ENCODE measurements at regions not wholly inside any gene's neighbourhood (a gene's known extent, or its start where the extent isn't known, plus 50 kb on each side); places are given as distances from the start of the nearest gene placed in this dataset.

GRCh38 chr6:170136541-170137175, 154.2 kb downstream of the DLL1 start:
- DNase-seq: no peak

GRCh38 chr6:170135821-170136471, 154.9 kb downstream of the DLL1 start:
- DNase-seq: no peak

GRCh38 chr6:170135461-170135820, 155.4 kb downstream of the DLL1 start:
- DNase-seq: no peak

DNA sequence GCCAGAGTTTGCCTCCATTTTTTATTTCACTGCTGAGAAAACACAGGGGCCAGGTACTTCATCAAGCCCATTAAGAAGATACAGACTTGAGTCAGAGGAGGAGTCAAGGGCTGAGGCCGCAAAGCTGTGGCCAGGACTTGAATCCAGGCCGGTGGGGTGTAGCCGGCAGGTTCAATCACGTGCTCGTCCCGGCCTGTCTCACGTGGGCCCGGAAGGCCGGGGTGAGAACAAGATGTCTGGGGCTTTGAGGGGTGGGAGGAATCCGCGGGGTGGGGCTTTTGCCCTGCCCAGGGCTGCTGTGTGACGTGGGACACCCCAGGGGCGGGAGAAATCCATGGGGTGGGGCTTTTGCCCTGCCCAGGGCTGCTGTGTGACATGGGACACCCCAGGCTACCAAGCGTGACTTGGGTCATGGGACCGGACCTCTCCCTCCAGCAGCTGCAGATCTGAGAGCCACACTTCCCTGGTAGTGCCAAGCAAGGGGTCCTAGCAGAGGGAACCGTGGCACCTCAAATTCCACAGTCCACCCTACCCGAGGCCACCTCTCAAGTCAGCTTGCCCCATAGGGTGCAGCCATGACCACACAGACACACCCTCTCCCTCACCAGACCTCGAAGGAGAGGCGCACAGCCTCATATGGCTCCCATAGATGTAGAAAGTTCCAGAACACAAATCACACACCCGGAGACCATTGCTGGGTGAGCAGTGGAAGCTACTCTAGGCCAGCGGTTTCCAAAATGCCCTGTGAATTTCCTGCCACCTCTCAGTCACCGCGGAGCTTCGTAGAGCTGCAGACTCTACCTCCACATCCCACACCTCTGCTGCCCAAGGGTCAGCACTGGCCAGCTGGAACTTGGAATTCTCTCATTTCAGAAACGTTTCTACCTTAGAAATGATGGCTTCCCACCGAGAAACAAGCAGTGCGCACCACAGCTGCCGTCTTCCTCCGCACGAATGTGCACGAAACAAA, 156.1 kb downstream of the DLL1 start:
- no peak for DNase-seq

DNA sequence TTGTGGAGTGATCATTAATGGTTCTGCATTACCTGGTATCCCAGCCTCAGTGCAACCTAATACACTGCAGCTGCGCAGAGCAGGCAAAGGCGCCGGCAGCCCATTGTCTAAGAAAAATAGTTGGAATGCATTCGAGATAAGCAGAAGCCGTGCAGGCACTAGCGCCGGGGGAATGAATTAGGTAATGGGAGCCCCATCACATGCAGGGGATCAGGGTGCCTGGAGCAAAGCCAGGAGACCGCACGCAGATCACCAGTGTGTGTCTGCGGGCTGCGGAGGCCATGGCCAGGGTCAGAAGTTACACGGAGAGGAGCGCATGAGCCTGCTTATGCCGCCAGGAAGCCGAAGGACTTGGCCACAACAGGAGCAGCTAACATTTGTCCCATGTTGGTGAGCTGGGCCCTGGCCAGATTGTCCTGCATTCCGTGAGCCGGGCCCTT, 156.8 kb downstream of the DLL1 start:
- no peak for DNase-seq

GRCh38 chr6:170132561-170132991, 158.3 kb downstream of the DLL1 start:
- no peak for DNase-seq

GRCh38 chr6:170132011-170132521, 158.8 kb downstream of the DLL1 start:
- DNase-seq: no peak

DNA sequence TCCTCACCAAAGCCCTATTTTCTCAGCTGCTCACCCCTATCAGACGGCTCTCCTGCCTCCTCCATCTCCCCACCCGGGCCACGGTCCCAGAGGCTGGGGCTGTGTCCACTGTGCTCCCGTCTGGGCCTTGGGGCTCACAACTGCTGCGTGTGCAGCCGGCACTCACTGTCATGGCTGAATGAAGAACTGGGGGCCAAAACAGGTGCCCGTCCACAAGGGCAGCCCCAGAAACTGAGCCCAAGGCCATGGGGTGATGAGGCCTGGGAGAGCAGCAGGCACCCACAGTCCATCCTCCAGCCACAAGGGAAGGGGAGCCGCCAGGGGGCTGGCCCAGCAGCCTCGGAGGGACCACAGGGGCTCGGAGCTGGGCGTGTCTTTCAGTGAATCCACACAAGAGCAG, 159.5 kb downstream of the DLL1 start:
- no peak for DNase-seq

GRCh38 chr6:170130771-170131241, 160.1 kb downstream of the DLL1 start:
- DNase-seq: no peak

DNA sequence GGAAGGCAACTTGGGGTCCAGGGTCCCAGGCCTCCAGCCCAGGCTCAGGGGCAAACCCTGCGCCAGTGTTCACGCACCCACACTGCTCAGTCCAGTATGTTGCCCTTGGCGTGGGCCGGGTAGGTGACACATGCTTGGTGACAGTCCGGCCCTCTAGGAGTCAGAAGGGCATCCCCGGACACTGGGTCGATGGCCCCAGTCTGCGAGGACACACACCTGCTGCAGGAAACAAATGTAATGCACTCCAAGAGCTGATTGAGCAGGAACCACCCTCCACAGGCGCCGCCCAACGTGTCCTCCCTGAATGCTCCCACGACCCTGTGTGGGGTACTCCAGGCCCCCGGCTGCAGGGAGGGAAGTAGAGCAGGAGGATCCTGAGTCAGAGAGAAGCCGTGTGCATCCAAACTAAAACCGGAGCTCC, 160.7 kb downstream of the DLL1 start:
- DNase-seq: no peak

- DNase-seq: peak; percentile 45 to 52
Observed at GRCh38 chr6:170129691-170130171, 161.1 kb downstream of the DLL1 start.

- no peak for DNase-seq
Observed at GRCh38 chr6:170128811-170129681, 161.8 kb downstream of the DLL1 start.

- no peak for DNase-seq
Observed at GRCh38 chr6:170128346-170128745, 162.5 kb downstream of the DLL1 start.

DNA sequence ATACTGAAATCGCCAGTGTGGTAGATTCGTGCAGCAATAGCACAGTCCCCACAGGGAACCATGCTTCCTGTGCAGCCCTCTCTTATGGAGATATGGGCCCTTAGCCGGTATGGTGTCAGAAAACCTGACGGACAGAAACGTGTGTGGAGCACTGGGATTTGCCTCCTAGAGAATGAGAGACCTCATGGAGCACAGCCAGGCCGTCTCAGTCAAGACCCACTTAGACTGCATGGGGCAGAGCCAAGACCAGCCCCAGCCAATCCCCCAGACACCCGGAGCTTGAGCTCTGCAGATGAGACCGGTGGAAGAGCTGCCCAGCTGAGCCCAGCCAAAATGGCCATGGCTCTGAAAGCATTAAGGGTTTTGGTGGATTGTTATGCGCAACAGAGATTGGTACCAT, 163.7 kb downstream of the DLL1 start:
- DNase-seq: no peak

DNA sequence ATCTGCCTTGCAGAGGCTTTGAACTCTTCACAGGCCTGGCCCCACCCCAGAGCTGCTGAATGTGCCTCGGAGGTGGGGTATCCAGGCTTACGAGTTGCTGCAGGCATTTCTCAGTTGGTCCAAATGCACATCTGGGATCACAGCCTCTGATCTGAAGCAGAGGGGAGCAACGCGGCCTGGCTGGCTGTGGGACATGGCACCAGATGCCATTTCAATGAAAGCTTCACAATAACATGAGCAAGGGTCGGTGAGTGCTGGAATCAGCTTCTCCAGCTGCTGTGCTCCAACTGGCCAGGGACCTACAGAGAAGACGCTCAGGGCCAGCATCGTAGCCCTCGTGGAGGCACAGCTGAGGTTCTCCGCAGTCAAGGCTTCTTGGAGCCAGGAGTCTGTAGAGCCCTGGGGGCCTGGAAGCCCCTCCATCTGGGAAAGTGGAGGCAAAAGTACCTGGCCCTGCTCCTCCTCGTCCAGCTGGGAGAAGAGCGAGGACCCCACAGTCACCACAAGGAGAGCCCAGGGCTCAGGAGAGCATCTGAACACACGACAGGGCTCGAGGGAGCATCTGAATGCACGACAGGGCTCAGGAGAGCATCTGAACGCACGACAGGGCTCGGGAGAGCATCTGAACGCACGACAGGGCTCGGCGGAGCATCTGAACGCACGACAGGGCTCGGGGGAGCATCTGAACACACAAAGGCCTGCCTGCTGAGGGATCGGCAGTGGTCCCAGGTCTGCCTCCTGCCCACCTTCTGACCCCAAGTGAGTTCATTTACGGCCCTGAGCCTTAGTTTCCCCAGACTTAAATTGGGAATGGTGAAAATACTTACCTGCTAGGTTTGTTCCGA, 165.2 kb downstream of the DLL1 start:
- no peak for DNase-seq

GRCh38 chr6:170124836-170125235, 166.0 kb downstream of the DLL1 start:
- DNase-seq: no peak

- DNase-seq: no peak
Observed at GRCh38 chr6:170124150-170124549, 166.7 kb downstream of the DLL1 start.

DNA sequence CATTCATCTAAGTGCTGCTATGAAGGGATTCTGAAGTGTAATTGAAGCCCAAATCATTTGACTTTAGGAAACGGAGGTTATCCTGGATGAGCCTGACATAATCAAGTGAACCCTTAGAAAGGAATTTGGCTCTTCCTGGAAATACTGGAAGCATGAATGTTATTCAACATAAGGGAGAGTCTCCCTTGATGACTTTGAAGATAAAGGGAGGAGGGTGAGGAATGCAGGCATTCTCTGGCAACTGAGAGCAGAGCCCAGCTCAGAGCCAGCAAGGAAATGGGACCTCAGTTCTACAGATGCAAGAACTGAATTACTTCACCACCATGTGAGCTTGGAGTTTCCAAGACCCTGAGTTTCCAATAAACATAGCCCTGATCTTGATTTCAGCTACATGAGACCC, 168.2 kb downstream of the DLL1 start:
- DNase-seq: no peak

- DNase-seq: no peak
Observed at GRCh38 chr6:170117111-170117972, 173.5 kb downstream of the DLL1 start.
